GM21717 (cell line): ENCODE measurements at regions not wholly inside any gene's neighbourhood (a gene's known extent, or its start where the extent isn't known, plus 50 kb on each side); places are given as distances from the start of the nearest gene placed in this dataset.

Source experiments
- ATAC-seq: cut with Tn5 transposase; IDR thresholded peaks from one replicate; pipeline ENCODE4 v1.9.1; 2021; ENCODE audit warnings: mild to moderate bottlenecking, moderate library complexity; ENCODE audit not compliant: unreplicated experiment

DNA sequence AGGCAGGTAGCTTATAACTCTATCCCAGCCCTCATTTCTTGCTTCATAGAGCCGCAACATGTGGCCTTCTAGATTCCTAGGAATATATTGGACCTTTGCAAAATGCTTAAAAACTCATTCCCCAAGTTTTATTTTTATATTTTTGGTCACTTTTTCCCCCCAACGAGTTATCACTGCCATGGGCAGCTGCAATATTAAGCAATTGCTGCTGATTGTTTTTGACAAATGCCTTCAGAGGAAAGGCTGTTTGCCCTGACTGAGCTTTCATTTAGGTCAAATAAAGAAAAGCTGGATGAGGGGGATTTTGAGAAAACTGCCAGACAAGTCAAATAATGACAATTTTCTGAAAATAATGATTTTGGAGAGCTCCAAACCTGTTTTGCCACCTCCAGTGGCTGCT, 976.9 kb upstream of the MBL2 start:
- no peak for ATAC-seq

DNA sequence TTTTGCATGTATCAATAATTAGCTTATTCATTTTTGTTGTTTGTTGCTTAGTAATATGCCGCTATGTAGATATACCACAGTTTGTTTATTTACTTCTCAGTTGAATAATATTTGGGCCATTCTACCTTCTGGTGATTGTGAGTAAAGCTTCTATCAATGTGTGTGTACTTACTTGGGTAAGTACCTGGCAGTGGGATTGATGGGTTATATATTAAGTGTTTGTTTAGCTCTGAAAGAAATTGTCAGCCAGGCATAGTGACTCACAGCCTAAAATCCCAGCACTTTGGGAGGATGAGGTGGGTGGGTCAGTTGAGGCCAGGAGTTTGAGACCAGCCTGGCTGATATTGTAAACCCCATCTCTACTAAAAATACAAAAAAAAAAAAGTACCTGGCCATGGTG, 975.7 kb upstream of the MBL2 start:
- ATAC-seq: no peak

DNA sequence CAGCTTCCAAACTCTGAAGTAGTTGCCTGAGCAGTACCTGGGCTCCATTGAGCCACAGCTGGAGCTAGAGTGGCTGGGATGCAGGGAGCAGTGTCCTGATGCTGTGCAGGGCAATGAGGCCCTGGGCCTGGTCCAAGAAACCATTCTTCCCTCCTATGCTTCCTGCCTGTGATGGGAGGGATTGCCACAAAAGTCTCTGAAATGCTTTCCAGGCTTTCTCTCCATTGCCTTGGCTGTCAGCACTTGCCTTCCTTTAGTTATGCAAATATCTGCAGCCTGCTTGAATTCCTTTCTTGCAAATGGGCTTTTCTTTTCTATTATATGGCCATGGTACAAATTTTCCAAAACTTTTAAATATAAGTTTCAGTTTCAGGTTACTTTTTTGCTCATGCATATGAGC, 972.2 kb upstream of the MBL2 start:
- no peak for ATAC-seq

- no peak for ATAC-seq
Measured at GRCh38 chr10:53744176-53744575, 971.6 kb upstream of the MBL2 start.

- no peak for ATAC-seq
Measured at GRCh38 chr10:53737132-53737531, 964.5 kb upstream of the MBL2 start.

- no peak for ATAC-seq
Measured at GRCh38 chr10:53726921-53727320, 954.3 kb upstream of the MBL2 start.

GRCh38 chr10:53724581-53724980, 952.0 kb upstream of the MBL2 start:
- ATAC-seq: no peak

GRCh38 chr10:53719658-53720057, 947.1 kb upstream of the MBL2 start:
- ATAC-seq: no peak

GRCh38 chr10:53716156-53716555, 943.6 kb upstream of the MBL2 start:
- no peak for ATAC-seq

DNA sequence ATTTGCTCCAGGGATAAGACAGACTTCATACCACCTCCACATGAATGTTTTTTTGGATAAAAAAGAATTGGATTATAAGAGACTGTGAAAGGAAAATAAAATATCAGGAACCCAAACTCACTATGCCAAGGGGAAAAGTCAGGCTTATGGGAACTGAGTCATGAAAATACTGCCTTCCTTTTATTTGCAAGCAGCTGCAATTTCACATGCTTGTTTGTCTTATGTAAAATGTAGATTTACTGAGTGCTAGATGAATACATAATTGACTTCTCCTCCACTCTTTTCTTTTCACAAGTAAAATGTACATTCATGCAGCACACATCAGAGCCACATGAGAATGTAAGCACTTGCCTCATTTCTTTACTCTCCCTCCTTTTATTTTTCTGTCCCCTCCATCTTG, 940.8 kb upstream of the MBL2 start:
- no peak for ATAC-seq

GRCh38 chr10:53702489-53702888, 929.9 kb upstream of the MBL2 start:
- ATAC-seq: no peak

DNA sequence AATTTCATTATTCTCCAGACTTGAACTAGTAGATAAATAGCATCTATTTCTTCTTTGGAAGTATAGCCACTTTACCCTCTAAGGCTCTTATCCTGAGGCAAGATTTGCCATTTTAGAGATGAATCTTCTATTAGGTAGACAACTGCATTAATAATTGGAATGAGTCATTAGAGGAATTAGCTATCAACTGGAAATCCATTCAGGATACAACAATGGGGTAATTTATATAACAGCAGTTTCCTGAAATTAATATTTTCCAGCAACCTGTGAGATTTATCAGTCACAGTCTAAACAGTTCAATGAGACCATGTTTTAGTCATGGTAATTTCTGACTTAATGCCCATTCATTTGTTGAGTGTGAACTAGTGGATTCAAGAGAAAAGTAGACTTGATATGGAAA, 928.6 kb upstream of the MBL2 start:
- ATAC-seq: no peak

GRCh38 chr10:53700278-53700677, 927.7 kb upstream of the MBL2 start:
- ATAC-seq: no peak

- no peak for ATAC-seq
Measured at GRCh38 chr10:53699684-53700083, 927.1 kb upstream of the MBL2 start.

GRCh38 chr10:53699231-53699630, 926.6 kb upstream of the MBL2 start:
- ATAC-seq: no peak

GRCh38 chr10:53697038-53697437, 924.5 kb upstream of the MBL2 start:
- ATAC-seq: no peak

GRCh38 chr10:53690524-53691240, 918.1 kb upstream of the MBL2 start:
- no peak for ATAC-seq

- ATAC-seq: no peak
Measured at GRCh38 chr10:53687800-53688199, 915.2 kb upstream of the MBL2 start.

DNA sequence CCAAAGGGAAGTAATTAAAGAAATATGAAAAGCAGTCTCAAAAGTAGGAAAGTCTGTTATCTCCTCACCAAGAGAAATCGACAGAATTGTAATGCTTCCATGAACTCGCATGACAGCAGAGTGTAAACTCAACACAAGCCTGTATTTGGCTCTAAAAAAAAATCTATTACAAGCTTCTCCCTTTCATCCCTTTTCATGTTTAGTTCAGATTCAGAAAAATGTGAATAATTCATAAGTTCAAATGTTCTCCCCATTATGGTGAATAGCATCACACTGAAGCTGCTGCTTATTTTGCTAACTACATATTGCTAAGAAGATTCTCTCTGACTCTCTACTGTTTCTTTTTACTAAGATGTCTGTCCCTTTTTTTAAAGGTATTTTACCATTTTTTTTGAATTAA, 910.3 kb upstream of the MBL2 start:
- no peak for ATAC-seq

- ATAC-seq: no peak
Measured at GRCh38 chr10:53682458-53682857, 909.9 kb upstream of the MBL2 start.

- no peak for ATAC-seq
Measured at GRCh38 chr10:53679666-53680065, 907.1 kb upstream of the MBL2 start.

DNA sequence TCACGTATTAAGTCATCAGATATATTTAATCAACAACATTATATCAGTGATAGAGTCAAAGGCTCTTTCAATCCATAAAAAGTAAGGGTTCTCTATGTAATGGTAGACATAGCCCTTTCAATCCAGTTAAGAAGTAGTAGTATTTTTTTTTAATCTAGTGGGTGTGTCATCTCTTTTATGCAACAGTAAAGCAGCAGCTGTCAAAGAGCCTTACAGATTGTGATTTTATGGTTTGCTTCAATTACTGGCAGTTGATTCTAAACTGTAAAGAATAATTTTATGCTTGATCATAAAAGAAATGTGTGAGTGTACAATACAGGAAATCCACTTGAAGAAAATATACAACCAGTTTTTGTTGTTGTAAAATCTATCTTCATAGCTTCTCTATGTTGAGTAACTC, 902.6 kb upstream of the MBL2 start:
- ATAC-seq: no peak

- ATAC-seq: no peak
Measured at GRCh38 chr10:53667063-53667462, 894.5 kb upstream of the MBL2 start.
